Left cardiac atrium (tissue), 4 donors: ENCODE measurements at regions not wholly inside any gene's neighbourhood (a gene's known extent, or its start where the extent isn't known, plus 50 kb on each side); places are given as distances from the start of the nearest gene placed in this dataset.
"Not testable (repeated sequence)": the region's sequence is repeated elsewhere in the genome, so short reads cannot be mapped to it uniquely, and the experiment has no call there.

ENCODE experiments used
- ATAC-seq, 2 donors: fragments of 200-7000 bp; cut with Tn5 transposase; one replicate each; pipeline ENCODE4 v1.9.1; 2020; ENCODE audit warnings: mild to moderate bottlenecking in 2 of 2, moderate library complexity in 2 of 2
- DNase-seq: peaks from one replicate; pipeline ENCODE4 v3.0.0-alpha.2; 2020
- intact Hi-C, 2 donors: fragments of 100-400 bp; cut with DNase I; formaldehyde crosslinking; loops; one replicate each; pipeline versions ENCODE4 v1.14.1 to v1.15.1; 2022 to 2023
- donor health status: DM: no; HTN: yes; CAD: no.
- donor health status: DM: no; HTN: yes; CAD: no; lungs with severe emphysema.
- donor health status: DM: yes; HTN: yes; CAD: no.
- donor health status: Dilated cardiomyopathy.

DNA sequence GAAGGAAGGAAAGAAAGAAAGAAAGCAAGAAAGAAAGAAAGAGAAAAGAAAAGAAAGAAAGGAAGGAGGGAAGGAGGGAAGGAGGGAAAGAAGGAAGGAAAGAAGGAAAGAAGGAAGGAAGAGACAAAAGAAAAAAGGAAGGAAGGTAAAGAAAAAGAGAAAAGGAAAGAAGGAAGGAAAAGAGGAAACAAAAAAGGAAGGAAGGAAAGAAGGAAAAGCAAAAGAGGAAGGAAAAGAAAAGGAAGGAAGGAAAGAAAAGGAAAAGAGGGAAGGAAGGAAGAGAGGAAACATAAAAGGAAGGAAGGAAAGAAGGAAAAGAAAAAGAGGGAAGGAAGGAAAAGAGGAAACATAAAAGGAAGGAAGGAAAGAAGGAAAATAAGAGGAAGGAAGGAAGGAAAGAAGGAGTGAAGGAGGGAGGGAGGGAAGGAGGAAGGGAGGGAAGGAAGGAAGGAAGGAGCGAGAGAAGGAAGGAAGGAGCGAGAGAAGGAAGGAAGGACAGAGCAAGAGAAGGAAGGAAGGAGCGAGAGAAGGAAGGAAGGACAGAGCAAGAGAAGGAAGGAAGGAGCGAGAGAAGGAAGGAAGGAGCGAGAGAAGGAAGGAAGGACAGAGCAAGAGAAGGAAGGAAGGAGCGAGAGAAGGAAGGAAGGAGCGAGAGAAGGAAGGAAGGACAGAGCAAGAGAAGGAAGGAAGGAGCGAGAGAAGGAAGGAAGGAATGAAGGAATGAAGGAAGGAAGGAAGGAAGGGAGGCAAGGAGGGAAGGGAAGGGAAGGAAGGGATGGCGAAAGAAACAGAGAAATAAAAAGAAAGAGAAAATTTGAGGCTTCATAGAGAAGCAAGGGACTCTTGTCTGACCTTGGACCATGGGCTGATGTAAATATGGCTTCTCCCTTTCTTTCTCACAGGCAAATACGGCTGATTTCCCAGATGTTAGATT, 266.3 kb downstream of the ASMT start:
- DNase-seq, ATAC-seq, intact Hi-C loops: not testable (repeated sequence)

DNA sequence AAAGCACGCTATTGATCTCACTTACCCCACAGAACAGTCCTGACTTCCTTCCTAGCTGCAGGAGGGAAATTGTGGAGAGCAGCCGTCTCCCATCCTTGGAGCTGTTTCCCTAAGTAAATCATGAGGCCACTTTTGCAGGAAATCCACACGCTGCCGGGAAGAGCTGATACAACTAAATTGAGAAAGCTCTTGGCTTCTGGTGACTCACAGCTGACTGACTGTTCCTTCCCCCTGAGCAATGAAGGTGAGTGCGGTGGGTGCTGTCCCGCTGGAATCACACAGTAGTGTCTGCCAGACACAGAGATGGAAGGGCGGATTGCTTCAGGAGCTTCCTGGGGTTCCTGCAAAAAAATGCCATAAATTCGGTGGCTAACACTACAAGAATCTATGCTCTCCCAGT, 268.9 kb downstream of the ASMT start:
- DNase-seq: no peak
- no peak for ATAC-seq
- intact Hi-C loops: no loop called here

DNA sequence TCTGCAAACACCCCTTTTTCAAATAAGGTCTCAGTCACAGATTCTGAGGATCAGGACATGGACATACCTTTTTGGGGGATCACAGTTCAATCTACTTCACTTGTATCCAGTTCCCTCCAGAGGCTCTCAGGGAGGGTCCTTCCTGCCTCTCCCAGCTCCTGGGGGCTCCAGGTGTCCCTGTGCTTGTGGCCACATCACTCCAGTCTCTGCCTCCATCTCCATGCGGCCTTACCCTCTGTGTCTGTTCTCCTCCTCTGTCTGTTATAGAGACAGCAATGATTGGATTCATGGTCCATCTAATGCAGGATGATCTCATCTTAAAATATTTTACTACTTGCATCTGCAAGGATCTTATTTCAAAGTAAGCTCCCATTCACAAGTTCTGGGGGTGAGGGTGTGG, 269.6 kb downstream of the ASMT start:
- DNase-seq (no peak), ATAC-seq (no peak)
- intact Hi-C loops: no loop called here

DNA sequence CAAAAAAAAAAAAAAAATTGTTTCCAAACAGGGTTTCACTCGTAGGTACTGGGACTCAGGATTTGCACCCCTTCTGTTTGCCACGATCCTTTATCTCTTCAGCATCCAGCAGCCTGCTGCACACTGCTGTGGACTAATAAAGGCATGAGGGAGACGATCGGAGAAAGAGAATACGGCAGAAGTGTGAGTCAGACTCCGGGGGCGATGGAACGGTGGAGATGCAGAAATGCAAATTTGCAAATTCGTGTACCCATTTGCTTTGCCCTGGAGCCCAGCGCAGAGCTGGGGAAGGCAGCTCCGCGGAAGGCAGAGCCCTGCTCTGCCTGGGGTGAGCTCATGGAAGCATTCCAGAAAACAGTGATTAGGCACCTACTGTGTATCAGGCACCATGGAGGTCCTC, 270.3 kb downstream of the ASMT start:
- ATAC-seq: no peak
- intact Hi-C loops: no loop called here
- DNase-seq: no peak

DNA sequence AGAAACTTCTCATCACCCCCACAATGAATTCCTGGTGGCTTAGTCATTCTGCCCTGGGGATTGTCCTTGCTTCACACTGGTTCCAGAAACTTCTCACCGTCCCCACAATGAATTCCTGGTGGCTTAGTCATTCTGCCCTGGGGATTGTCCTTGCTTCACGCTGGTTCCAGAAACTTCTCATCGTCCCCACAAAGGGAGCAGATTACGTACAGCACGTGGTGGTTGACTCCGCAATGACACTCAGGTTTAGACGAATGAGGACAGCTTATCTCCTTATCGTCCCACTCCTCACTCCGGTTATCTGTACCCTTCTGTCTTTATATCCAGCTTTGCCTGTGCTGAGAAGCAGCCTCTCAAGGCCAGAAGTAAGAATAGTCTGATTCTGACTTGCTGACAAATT, 273.4 kb downstream of the ASMT start:
- intact Hi-C loops, DNase-seq, ATAC-seq: not testable (repeated sequence)

DNA sequence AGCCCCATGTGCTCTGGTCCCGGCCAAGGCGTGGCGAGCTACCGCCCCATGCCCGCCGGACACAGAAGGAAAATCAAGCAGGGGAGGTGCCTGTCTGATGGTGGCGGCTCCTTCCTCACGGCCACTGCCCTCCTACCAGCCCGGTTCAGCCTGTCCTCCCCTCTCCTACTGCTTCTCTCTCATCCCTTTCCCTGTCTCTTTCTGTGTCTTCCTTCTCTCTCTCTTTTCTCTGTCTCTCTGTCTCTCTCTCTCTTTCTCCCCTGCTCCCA, 279.1 kb downstream of the ASMT start:
- intact Hi-C loops: no loop called here
- DNase-seq (no peak), ATAC-seq (no peak)

DNA sequence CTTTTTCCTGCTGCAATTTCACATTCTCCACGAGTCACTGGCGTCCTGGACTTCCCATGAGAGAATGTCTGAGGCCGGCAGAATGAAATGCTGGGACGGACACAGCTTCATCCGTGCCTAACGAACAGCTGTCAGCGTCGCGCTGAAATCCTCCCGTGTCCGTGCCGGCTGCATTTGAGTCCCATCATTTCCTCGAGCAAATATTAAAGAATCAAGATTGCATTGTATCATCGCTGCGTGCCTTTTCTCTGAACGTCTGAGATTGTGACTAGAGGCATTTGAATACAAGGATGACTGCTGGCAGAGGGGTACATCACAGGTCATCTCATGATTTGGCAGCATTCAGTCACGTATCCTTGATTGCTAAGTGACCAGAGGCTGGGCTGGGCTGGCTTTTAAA, 279.9 kb downstream of the ASMT start:
- DNase-seq (no peak), ATAC-seq (no peak)
- intact Hi-C loops: no loop called here

DNA sequence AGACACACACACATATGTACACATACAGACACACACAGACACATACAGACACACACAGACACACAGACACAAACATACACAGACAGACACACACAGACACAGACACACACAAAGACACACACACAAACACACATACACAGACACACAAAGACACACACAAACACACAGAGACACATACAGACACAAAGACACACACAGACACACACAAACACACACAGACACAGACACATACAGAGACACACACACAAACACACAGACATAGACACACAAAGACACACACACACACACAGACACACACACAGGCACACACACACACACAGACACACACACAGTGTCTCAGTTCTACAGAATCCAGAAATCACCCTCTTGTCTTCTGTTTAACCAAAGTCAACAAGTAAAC, 280.7 kb downstream of the ASMT start:
- ATAC-seq: no peak
- intact Hi-C loops: no loop called here
- no peak for DNase-seq

DNA sequence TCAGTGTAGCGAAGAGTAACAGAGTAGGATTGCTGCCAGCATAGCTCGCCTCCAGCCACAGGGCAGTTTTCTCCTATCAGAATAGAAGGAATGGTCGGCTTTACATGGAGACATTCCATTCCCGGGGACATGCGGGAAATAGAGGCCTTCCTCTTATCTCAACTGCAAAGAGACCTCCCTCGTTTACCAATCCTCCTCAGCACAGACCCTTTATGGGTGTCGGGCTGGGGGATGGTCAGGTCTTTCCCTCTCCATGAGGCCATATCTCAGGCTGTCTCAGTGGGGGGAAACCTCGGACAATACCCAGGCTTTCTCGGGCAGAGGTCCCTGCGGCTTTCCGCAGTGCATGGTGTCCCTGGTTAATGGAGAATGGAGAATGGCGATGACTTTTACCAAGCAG, 285.0 kb downstream of the ASMT start:
- ATAC-seq (no peak), DNase-seq (no peak)
- intact Hi-C loops: no loop called here

DNA sequence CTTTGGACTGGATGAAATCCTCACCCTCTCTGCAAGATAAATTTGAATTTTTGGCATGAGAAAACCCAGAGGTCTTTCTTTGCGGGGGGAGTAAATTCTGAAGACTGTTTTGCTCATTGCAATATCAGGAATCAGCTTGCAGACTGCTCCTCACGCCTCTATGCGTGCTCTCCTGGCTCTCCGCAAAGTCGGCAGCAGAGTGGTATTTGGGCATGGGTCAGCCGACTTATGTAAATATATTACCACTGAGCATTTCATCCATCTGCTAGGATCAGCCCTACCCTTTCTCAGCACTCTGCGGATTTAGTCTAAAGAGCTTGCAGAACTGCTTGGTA, 288.0 kb downstream of the ASMT start:
- intact Hi-C loops: no loop called here
- DNase-seq (no peak), ATAC-seq (no peak)

DNA sequence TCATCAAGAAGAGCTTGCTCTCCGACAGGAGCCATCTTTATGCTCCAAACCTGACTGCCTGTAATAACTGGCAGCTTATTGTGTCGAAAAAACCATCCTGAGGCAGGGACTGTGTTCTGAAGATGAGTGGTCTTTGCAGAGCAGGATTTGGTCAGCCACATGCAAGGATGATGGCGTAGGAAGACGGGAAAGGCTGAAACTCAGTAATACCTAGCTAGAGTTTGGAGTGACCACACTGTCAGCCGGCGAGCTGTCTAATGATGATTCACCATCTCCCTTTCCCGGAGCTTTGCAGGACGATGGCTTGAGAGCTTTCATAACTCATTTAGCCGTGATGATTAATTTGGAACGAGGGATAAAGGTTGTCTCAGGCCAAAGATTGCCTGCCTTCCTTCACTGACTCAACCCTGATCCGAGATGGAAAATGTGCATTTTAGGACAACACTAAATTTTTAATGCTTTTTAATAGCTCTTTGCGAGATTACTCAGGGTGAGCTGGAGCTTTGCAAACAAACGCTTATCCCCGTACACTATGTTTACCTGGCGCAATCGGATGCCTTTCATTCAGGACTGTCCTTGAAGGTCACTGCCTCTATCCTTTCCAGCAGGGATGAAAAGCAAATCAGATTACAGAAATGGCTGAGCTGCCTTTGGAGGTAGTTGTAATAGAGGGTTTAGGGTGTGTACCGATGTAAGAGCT, 288.5 kb downstream of the ASMT start:
- intact Hi-C loops: no loop called here
- DNase-seq (no peak), ATAC-seq (peak in 1 of 2 donors; percentile 75)

DNA sequence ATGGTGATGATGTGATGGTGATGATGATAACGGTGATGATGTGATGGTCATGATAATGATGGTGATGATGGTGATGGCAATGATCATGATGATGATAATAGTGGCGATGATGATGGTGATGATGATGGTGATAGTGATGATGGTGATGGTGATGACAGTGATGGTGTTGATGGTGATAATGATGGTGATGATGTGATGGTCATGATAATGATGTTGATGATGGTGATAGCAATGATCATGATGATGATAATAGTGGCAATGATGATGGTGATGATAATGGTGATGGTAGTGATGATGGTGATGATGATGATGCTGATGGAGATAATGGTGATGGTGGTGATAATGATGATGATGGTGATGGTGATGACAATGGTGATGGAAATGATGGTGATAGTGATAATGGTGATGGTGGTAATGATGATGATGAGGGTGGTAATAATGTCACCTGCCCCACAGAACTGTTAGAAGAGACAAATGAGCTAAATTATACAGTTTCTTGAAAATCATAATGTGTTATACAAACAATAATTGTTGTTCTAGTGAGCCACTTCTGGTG, 289.9 kb downstream of the ASMT start:
- ATAC-seq (no peak), DNase-seq (no peak)
- intact Hi-C loops: no loop called here

DNA sequence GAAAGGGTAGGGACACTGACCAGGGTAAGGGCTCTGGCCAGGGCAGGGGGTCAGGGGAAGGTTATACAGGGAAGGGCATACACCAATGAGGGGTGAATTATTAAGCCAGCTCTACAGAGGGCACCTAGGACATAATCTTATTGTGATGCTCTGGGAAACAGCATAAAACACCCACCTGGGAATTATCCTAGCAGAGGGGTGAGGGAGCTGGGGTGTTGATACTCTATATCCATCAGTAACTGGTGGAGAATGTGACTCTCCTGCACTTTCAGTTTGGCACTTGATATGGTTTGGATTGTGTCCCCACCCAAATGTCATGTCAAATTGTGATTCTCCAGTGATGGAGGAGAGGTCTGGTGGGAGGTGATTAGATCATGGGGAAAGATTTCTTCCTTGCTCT, 291.2 kb downstream of the ASMT start:
- DNase-seq (no peak), ATAC-seq (no peak)
- intact Hi-C loops: no loop called here

DNA sequence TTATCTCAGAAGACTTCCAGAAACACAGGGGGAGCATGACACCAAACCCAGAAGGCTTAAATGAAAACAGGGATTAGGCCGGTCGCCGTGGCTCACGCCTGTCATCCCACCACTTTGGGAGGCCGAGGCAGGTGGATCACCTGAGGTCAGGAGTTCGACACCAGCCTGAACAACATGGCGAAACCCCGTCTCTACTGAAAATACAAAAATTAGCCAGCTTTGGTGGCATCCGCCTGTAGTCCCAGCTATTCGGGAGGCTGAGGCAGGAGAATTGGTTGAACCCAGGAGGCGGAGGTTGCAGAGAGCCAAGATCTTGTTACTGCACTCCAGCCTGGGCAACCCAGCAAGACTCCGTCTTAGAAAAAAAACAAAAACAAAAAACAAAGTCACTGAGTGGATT, 294.1 kb downstream of the ASMT start:
- intact Hi-C loops, DNase-seq, ATAC-seq: not testable (repeated sequence)

DNA sequence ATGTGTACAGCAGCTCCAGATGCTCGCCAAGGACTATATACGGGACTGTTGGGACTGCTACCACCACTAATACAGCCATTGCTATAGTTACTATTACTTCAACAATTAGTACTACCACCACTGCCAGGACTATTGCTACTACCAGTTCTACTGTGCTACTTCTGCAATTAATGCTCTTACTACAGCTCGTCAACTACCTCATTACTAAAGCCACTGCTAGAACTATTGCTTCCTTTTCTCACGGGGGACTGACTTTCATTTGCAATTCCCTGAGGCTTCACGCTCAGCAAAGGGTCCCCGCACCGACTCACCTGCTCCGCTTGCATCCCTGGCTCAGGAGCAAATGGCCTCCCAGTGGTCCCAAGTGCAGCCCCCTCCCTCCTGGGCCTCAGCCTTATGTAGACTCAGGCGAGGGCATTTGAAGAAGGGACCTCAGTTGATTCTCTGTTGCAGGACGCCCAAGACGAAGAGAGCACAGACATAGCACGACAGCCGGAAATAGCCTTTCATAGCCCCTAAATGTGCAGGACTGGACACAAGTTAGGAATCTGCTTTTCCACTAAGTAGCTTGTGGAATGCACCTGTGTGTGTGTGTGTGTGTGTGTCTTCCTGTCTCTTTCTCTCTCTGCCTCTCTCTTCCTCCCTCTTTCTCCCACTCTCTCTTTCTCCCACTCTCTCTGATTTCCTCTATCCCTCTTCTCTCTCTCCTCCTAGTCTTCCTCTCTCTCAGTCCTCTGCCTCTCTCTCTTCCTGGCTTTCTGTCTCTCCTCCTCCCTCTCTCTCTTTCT, 294.8 kb downstream of the ASMT start:
- ATAC-seq: no peak
- no peak for DNase-seq
- intact Hi-C loops: no loop called here

DNA sequence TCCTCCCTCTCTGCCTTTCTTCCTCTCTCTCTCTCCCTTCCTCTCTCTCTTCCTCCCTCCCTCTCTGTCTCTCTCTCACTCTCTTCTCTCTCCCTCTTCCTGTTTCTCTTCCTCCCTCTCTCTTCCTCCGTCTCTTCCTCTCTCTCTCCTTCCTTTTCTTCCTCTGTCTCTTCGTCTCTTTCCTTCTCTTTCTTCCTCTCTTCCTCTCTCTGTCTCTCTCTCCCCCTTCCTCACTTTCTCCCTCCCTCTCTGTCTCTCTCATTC, 295.3 kb downstream of the ASMT start:
- no peak for DNase-seq
- intact Hi-C loops: no loop called here

DNA sequence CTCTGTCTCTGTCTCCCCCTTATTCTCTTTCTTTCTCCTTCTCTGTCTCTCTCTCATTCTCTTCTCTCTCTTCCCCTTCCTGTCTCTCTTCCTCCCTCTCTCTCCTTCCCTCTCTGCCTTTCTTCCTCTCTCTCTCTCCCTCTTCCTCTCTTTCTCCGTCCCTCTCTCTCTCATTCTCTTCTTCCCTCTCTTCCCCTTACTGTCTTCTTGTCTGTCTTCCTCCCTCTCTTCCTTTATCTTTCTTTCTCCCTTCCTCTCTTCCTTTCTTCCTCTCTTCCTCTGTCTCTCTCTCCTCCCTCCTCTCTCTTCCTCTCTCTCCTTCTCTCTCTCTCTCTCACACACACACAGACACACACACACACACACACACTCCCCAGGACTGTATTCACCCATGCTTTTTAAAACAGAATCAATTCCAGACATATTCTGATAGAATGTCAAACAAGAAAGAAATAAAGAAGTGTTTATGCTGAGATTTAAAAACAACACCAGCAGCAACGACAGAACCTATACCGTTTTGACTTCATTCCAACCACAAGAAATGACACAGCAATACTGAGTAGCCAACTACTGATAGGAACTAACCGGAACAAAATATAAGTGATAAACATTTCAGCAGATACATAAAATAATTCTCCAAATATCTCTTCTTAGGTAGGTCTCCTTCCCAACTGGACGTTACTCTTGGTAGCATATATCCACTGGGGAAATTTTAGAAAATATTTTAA, 296.7 kb downstream of the ASMT start:
- DNase-seq (no peak), ATAC-seq (no peak)
- intact Hi-C loops: no loop called here

More for the DNA sequence above, 295.3 kb downstream of the ASMT start:
- no peak for ATAC-seq

DNA sequence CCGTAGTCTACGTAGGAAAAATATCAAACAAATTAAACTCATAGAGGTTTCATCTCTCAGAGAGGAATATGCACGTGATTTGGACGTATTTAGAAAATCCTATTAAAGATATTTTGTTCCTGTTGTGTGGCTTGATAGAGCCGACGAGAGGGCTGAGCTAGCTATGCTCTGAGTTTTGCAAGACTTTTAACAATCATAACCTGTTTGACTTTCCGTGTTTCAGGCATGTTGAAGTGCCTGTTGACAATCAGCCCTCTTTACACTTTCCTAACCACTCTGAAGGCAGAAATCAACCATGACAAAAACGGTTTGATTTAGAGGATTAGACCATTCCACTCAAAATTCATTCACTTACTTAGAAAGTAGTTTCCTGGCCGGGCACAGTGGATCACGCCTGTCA, 297.3 kb downstream of the ASMT start:
- DNase-seq: no peak
- intact Hi-C loops: no loop called here
- no peak for ATAC-seq

DNA sequence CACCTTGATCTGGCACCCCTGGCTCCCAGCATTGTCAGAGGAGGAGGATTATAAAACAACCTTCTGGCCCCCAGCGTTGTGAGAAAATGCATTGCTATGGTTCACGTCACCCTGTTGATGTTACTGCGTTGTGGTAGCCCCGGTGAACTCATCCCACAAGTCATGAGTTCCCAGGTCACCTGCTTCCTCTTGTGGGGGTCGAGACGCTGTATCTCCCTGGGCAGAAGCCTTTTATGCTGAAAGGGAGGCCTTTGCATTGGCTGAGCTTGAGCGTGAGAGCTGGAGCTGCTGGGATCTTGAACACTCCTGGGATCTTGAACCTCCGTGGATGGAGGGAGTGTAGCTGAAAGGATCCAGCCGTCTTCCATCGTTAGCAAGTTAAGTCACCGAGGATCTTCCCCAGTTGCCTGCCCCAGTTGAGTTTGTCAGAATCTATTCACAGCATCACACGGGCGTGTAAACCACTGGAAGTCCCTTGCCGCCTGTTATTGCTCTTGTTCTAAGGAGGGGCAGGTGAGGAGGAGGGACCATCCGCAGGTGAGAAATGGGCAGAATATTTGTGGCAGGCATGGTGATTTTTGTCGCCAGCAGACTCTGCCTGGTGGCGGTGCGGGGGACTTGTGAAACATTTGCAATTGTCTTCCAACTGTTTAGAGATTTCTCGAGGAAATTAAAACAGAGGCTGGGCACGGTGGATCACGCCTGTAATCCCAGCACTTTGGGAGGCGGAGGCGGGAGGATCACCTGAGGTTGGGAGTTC, 299.9 kb downstream of the ASMT start:
- no peak for DNase-seq
- ATAC-seq: no peak
- intact Hi-C loops: no loop called here
